Testis (tissue), 2 donors: ENCODE measurements at regions not wholly inside any gene's neighbourhood (a gene's known extent, or its start where the extent isn't known, plus 50 kb on each side); places are given as distances from the start of the nearest gene placed in this dataset.
"Not testable (repeated sequence)": the region's sequence is repeated elsewhere in the genome, so short reads cannot be mapped to it uniquely, and the experiment has no call there.

ENCODE experiments used
- DNase-seq: peaks from one replicate; pipeline ENCODE4 v3.0.0-alpha.2; 2019
- H3K27ac ChIP-seq, 2 donors: fragments of 200-600 bp; sonication (generic); one replicate each; pipeline ENCODE4 v1.5.1; 2019
- H3K27me3 ChIP-seq: fragments of 200-600 bp; sonication (generic); one replicate; pipeline ENCODE4 v1.5.1; 2019
- H3K36me3 ChIP-seq: fragments of 200-600 bp; sonication (generic); one replicate; pipeline ENCODE4 v1.5.1; 2017; ENCODE audit warnings: low read depth; ENCODE audit errors: missing control alignments
- H3K4me1 ChIP-seq: fragments of 200-600 bp; sonication (generic); one replicate; pipeline ENCODE4 v1.5.1; 2019
- H3K4me3 ChIP-seq, 2 donors: fragments of 200-600 bp; sonication (generic); one replicate each; pipeline ENCODE4 v1.5.1; 2017 to 2019
- H3K9me3 ChIP-seq: fragments of 200-600 bp; sonication (generic); one replicate; pipeline ENCODE4 v1.5.1; 2017
- CTCF ChIP-seq, 3 experiments: fragments of 450-650 bp in 2 of 3; fragments of 200-600 bp in 1 of 3; sonication (generic) in 1 of 3; IDR thresholded peaks; one replicate each; pipeline ENCODE4 v1.5.1; 2016 to 2019; ENCODE audit warnings: antibody characterized with exemption in 3 of 3, mild to moderate bottlenecking in 2 of 3, moderate library complexity in 1 of 3
- POLR2A ChIP-seq: fragments of 450-650 bp; IDR thresholded peaks from one replicate; pipeline ENCODE4 v1.6.1; 2017; ENCODE audit warnings: antibody characterized with exemption, mild to moderate bottlenecking, moderate library complexity
- WGBS, 2 donors: methylation state at CpG; one replicate each; pipeline ENCODE4 v1.1.5; 2018; 5-methylcytosine and 5-hydroxymethylcytosine counted together
- intact Hi-C: fragments of 100-400 bp; cut with DNase I; formaldehyde crosslinking; loops from one replicate; pipeline ENCODE4 v1.15.1; 2023; ENCODE audit warnings: low total_unique reads

GRCh38 chr3:193060748-193061546, 143.3 kb upstream of the MB21D2 start:
- no peak overlapping the region for H3K27ac ChIP-seq
- H3K36me3 ChIP-seq = no peaks in the 10 kb centered on the region
- no peaks in the 10 kb centered on the region for H3K4me1 ChIP-seq
- no peak for TF ChIP-seq CTCF (IDR thresholded peaks at IDR 0.05)
- no peak for TF ChIP-seq POLR2A
- intact Hi-C loops = no loop called here
- no peaks in the 10 kb centered on the region for H3K27me3 ChIP-seq
- H3K9me3 ChIP-seq = no peaks in the 10 kb centered on the region
- 71 to 75% methylated on average over 7 to 9 of the region's 9 CpGs for WGBS, 2 donors
- H3K4me3 ChIP-seq = no peak overlapping the region
- no peak for DNase-seq

- H3K36me3 ChIP-seq = no peaks in the 10 kb centered on the region
- intact Hi-C loops = no loop called here
- WGBS, 2 donors = 68 to 70% methylated on average over 2 of the region's 2 CpGs
Observed at GRCh38 chr3:193068365-193068764, 150.7 kb upstream of the MB21D2 start.

GRCh38 chr3:193069732-193070131, 152.1 kb upstream of the MB21D2 start:
- H3K4me1 ChIP-seq, intact Hi-C loops, H3K27ac ChIP-seq, H3K36me3 ChIP-seq, H3K4me3 ChIP-seq, DNase-seq, H3K9me3 ChIP-seq, H3K27me3 ChIP-seq: not testable (repeated sequence)
- WGBS, 2 donors = 84 to 88% methylated on average over 3 of the region's 3 CpGs

More at GRCh38 chr3:193068365-193068764, 150.7 kb upstream of the MB21D2 start:
- TF ChIP-seq POLR2A (no peak), CTCF (IDR thresholded peaks at IDR 0.05) (no peak)
- Histone ChIP-seq H3K27ac (no peak overlapping the region), H3K4me1 (no peaks in the 10 kb centered on the region), H3K4me3 (no peak overlapping the region), H3K9me3 (no peaks in the 10 kb centered on the region), H3K27me3 (no peaks in the 10 kb centered on the region)
- no peak for DNase-seq

- H3K36me3 ChIP-seq = no peaks in the 10 kb centered on the region
- no peak overlapping the region for H3K27ac ChIP-seq
- no peaks in the 10 kb centered on the region for H3K4me1 ChIP-seq
- TF ChIP-seq POLR2A (no peak), CTCF (IDR thresholded peaks at IDR 0.05) (no peak)
- intact Hi-C loops = no loop called here
- H3K9me3 ChIP-seq = no peaks in the 10 kb centered on the region
- H3K27me3 ChIP-seq = no peaks in the 10 kb centered on the region
- no peak overlapping the region for H3K4me3 ChIP-seq
- WGBS, 2 donors = 51 to 54% methylated on average over 4 of the region's 4 CpGs
- no peak for DNase-seq
Observed at GRCh38 chr3:193078996-193079753, 161.5 kb upstream of the MB21D2 start.

- H3K27ac ChIP-seq = no peak overlapping the region
- no peak for TF ChIP-seq POLR2A
- no peak for TF ChIP-seq CTCF (IDR thresholded peaks at IDR 0.05)
- intact Hi-C loops = no loop called here
- H3K4me1 ChIP-seq = no peaks in the 10 kb centered on the region
- no peaks in the 10 kb centered on the region for H3K27me3 ChIP-seq
- H3K9me3 ChIP-seq = no peaks in the 10 kb centered on the region
- DNase-seq = no peak
- H3K36me3 ChIP-seq = no peaks in the 10 kb centered on the region
- WGBS, 2 donors = 88 to 94% methylated on average over 3 of the region's 3 CpGs
- H3K4me3 ChIP-seq = no peak overlapping the region
Observed at GRCh38 chr3:193080821-193081365, 160.1 kb upstream of the PLAAT1 start.
